ENCODE measurements at regions not wholly inside any gene's neighbourhood (a gene's known extent, or its start where the extent isn't known, plus 50 kb on each side); places are given as distances from the start of the nearest gene placed in this dataset.

DNA sequence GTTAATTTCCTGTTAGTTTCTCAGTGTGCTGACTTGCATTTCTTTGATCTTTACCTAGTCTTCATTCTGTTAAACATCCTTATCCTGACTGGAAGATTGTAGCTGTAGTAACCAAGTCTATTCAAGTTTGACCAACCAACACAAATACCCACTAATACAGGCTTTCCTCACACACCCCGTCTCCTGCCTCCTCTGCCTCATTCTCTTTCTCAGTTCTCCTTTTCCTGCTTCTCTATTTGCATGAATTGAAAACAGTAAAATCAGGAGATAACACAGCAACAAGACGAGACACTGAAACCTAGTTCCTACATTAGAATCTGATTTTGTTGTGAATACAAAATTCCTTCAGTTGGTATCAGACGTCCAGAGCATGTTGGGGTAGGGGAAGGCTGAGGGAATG lies 116.9 kb upstream of the ARPP21 start:
- H3K4me3 ChIP-seq (ENCODE audit: low read depth, poor library complexity, severe bottlenecking), result no peak overlapping the region
- no peak for DNase-seq (ENCODE audit: low spot score in 2 of 2)
- no peak for TF ChIP-seq CTCF (IDR thresholded peaks at IDR 0.05)
- TF ChIP-seq POLR2A (IDR thresholded peaks at IDR 0.05), result no peak
- intact Hi-C loops (cut with DNase I; ENCODE audit: low total_unique reads), result no loop called here
- 70% methylated on average over 3 of the region's 3 CpGs for WGBS, 2 donors

DNA sequence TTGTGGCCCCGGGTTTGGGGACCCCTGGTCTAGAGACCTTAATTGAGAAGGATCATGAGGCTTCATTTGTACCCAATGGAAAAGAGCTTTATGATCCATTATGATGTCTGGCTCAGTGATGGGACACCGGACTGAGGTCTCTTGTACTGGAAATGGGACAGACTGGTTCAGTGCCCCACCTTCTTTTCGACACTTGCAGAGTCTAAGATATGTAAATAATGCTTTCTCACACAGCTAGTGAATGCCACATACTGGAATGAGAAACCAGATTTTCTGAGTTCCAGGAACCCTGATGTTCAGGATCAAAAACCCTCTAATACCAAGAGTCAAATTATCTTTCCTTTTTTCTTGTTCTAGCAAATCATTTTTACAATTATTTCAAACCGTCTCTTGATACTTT lies 116.3 kb upstream of the ARPP21 start:
- TF ChIP-seq CTCF (IDR thresholded peaks at IDR 0.05) (no peak), POLR2A (IDR thresholded peaks at IDR 0.05) (no peak)
- intact Hi-C loops (cut with DNase I; ENCODE audit: low total_unique reads), result no loop called here
- WGBS, 2 donors, result 82 to 84% methylated on average over 4 of the region's 4 CpGs

GRCh38 chr3:35523838-35524237 lies 115.5 kb upstream of the ARPP21 start:
- WGBS, 2 donors, result 58 to 72% methylated on average over 4 of the region's 4 CpGs
- no peak for DNase-seq (ENCODE audit: low spot score in 2 of 2)
- intact Hi-C loops (cut with DNase I; ENCODE audit: low total_unique reads), result no loop called here
- no peak overlapping the region for H3K4me3 ChIP-seq (ENCODE audit: low read depth, poor library complexity, severe bottlenecking)
- TF ChIP-seq POLR2A (IDR thresholded peaks at IDR 0.05) (no peak), CTCF (IDR thresholded peaks at IDR 0.05) (no peak)

More for the DNA sequence above, 116.3 kb upstream of the ARPP21 start:
- H3K4me3 ChIP-seq (ENCODE audit: low read depth, poor library complexity, severe bottlenecking), result no peak overlapping the region
- no peak for DNase-seq (ENCODE audit: low spot score in 2 of 2)

- intact Hi-C loops (cut with DNase I; ENCODE audit: low total_unique reads), result no loop called here
- H3K4me3 ChIP-seq (ENCODE audit: low read depth, poor library complexity, severe bottlenecking), result no peak overlapping the region
- 93 to 98% methylated on average over 2 of the region's 2 CpGs for WGBS, 2 donors
- no peak for TF ChIP-seq CTCF (IDR thresholded peaks at IDR 0.05)
- DNase-seq (ENCODE audit: low spot score in 2 of 2), result no peak
Observed at GRCh38 chr3:35524856-35525255, 114.5 kb upstream of the ARPP21 start.

DNA sequence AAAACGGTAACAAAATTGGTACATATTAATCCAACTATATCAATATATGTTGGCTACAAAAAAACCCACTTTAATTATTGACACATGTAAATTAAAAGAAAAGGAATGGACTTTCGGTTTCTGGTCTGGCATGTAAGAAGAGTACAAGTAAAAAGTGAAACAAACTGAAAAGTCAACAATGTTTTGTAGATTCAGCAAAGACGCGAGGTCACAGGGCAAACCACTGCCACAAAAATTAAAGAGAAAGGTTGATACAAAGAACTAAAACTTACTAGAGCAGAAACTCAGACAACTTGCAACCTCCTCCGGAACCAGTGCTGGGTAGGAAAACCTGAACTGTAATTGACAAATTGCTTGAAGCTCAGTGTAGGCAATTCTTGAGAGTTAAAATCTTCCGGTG lies 110.6 kb upstream of the ARPP21 start:
- DNase-seq (ENCODE audit: low spot score in 2 of 2), result no peak
- 88 to 93% methylated on average over 6 of the region's 6 CpGs for WGBS, 2 donors
- TF ChIP-seq POLR2A (IDR thresholded peaks at IDR 0.05), result no peak
- intact Hi-C loops (cut with DNase I; ENCODE audit: low total_unique reads), result no loop called here
- no peak overlapping the region for H3K4me3 ChIP-seq (ENCODE audit: low read depth, poor library complexity, severe bottlenecking)

GRCh38 chr3:35529337-35529736 lies 110.0 kb upstream of the ARPP21 start:
- no peak overlapping the region for H3K4me3 ChIP-seq (ENCODE audit: low read depth, poor library complexity, severe bottlenecking)
- 92% methylated on average over 6 of the region's 6 CpGs for WGBS, 2 donors
- TF ChIP-seq POLR2A (IDR thresholded peaks at IDR 0.05) (no peak), CTCF (IDR thresholded peaks at IDR 0.05) (no peak)
- no peak for DNase-seq (ENCODE audit: low spot score in 2 of 2)
- intact Hi-C loops (cut with DNase I; ENCODE audit: low total_unique reads), result no loop called here

All from lower leg skin (tissue), 4 donors.